Muscle layer of colon (tissue), 2 donors: ENCODE measurements at regions not wholly inside any gene's neighbourhood (a gene's known extent, or its start where the extent isn't known, plus 50 kb on each side); places are given as distances from the start of the nearest gene placed in this dataset.
"Not testable (repeated sequence)": the region's sequence is repeated elsewhere in the genome, so short reads cannot be mapped to it uniquely, and the experiment has no call there.

ENCODE experiments used
- H3K27ac ChIP-seq: one replicate; pipeline ENCODE4 v1.7.0; 2013; ENCODE audit warnings: low read depth, mild to moderate bottlenecking, low read length, moderate library complexity
- H3K27me3 ChIP-seq, 2 donors: one replicate each; pipeline ENCODE4 v1.7.0; 2013; ENCODE audit warnings: low read length in 2 of 2, mild to moderate bottlenecking in 2 of 2; ENCODE audit not compliant: insufficient read depth in 2 of 2, control insufficient read depth in 1 of 2
- H3K36me3 ChIP-seq: one replicate; pipeline ENCODE4 v1.7.0; 2013; ENCODE audit warnings: mild to moderate bottlenecking, low read length; ENCODE audit not compliant: insufficient read depth
- H3K4me1 ChIP-seq: one replicate; pipeline ENCODE4 v1.7.0; 2013; ENCODE audit warnings: mild to moderate bottlenecking, low read length; ENCODE audit not compliant: insufficient read depth
- H3K4me3 ChIP-seq, 2 donors: one replicate each; pipeline ENCODE4 v1.7.0; 2013; ENCODE audit warnings: low read length in 2 of 2, low read depth in 1 of 2, mild to moderate bottlenecking in 1 of 2, moderate library complexity in 1 of 2
- H3K9ac ChIP-seq: one replicate; pipeline ENCODE4 v1.7.0; 2013; ENCODE audit warnings: low read length
- H3K9me3 ChIP-seq: one replicate; pipeline ENCODE4 v1.7.0; 2013; ENCODE audit warnings: mild to moderate bottlenecking, low read length
- donor health status: abdominal sarcoma.
- donor health status: Adenocarcinoma of cecum.

GRCh38 chr3:15905041-15905440 is 107.3 kb upstream of the ANKRD28 start:
- H3K4me1 ChIP-seq, result peaks cover 22% of the 10 kb centered on the region
- H3K36me3 ChIP-seq, result no peaks in the 10 kb centered on the region
- H3K27me3 ChIP-seq, result no peaks in the 10 kb centered on the region
- H3K27ac ChIP-seq, result no peak overlapping the region
- H3K4me3 ChIP-seq, result no peak overlapping the region
- H3K9ac ChIP-seq, result no peak overlapping the region
- no peaks in the 10 kb centered on the region for H3K9me3 ChIP-seq

- H3K36me3 ChIP-seq, H3K27me3 ChIP-seq, H3K9ac ChIP-seq, H3K27ac ChIP-seq, H3K4me3 ChIP-seq, H3K9me3 ChIP-seq: not testable (repeated sequence)
- peaks cover 22% of the 10 kb centered on the region for H3K4me1 ChIP-seq
Observed at GRCh38 chr3:15907403-15907802, 109.6 kb upstream of the ANKRD28 start.

- Histone ChIP-seq H3K4me3 (no peak overlapping the region), H3K9me3 (no peaks in the 10 kb centered on the region), H3K36me3 (no peaks in the 10 kb centered on the region), H3K27me3 (no peaks in the 10 kb centered on the region), H3K9ac (no peak overlapping the region), H3K27ac (no peak overlapping the region), H3K4me1 (no peaks in the 10 kb centered on the region)
Observed at GRCh38 chr3:15918988-15919387, 121.2 kb upstream of the ANKRD28 start.

- Histone ChIP-seq H3K4me3 (no peak overlapping the region), H3K9ac (no peak overlapping the region), H3K4me1 (no peaks in the 10 kb centered on the region), H3K27me3 (no peaks in the 10 kb centered on the region), H3K27ac (no peak overlapping the region), H3K9me3 (no peaks in the 10 kb centered on the region), H3K36me3 (no peaks in the 10 kb centered on the region)
Observed at GRCh38 chr3:15919971-15920370, 122.2 kb upstream of the ANKRD28 start.

- Histone ChIP-seq H3K9ac (no peak overlapping the region), H3K4me1 (no peaks in the 10 kb centered on the region), H3K9me3 (no peaks in the 10 kb centered on the region), H3K27me3 (no peaks in the 10 kb centered on the region), H3K4me3 (no peak overlapping the region), H3K36me3 (no peaks in the 10 kb centered on the region), H3K27ac (no peak overlapping the region)
Observed at GRCh38 chr3:15923640-15924405, 126.0 kb upstream of the ANKRD28 start.

GRCh38 chr3:15924914-15925313 is 127.1 kb upstream of the ANKRD28 start:
- H3K9me3 ChIP-seq, result no peaks in the 10 kb centered on the region
- H3K4me1 ChIP-seq, result no peaks in the 10 kb centered on the region
- H3K9ac ChIP-seq, result no peak overlapping the region
- no peaks in the 10 kb centered on the region for H3K36me3 ChIP-seq
- no peaks in the 10 kb centered on the region for H3K27me3 ChIP-seq
- no peak overlapping the region for H3K4me3 ChIP-seq
- no peak overlapping the region for H3K27ac ChIP-seq

- no peak overlapping the region for H3K9ac ChIP-seq
- H3K9me3 ChIP-seq, result no peaks in the 10 kb centered on the region
- no peak overlapping the region for H3K4me3 ChIP-seq
- H3K36me3 ChIP-seq, result no peaks in the 10 kb centered on the region
- no peaks in the 10 kb centered on the region for H3K4me1 ChIP-seq
- no peak overlapping the region for H3K27ac ChIP-seq
- no peaks in the 10 kb centered on the region for H3K27me3 ChIP-seq
Observed at GRCh38 chr3:15926871-15927270, 129.1 kb upstream of the ANKRD28 start.

- Histone ChIP-seq H3K27me3 (no peaks in the 10 kb centered on the region), H3K9me3 (no peaks in the 10 kb centered on the region), H3K4me3 (no peak overlapping the region), H3K9ac (no peak overlapping the region), H3K4me1 (peaks cover 8% of the 10 kb centered on the region), H3K27ac (no peak overlapping the region), H3K36me3 (no peaks in the 10 kb centered on the region)
Observed at GRCh38 chr3:15927969-15928368, 130.2 kb upstream of the ANKRD28 start.

- Histone ChIP-seq H3K9me3 (no peaks in the 10 kb centered on the region), H3K4me3 (no peak overlapping the region), H3K27me3 (no peaks in the 10 kb centered on the region), H3K27ac (no peak overlapping the region), H3K9ac (no peak overlapping the region), H3K36me3 (no peaks in the 10 kb centered on the region), H3K4me1 (peaks cover 14% of the 10 kb centered on the region)
Observed at GRCh38 chr3:15929944-15930571, 132.3 kb upstream of the ANKRD28 start.

- Histone ChIP-seq H3K4me1 (peaks cover 14% of the 10 kb centered on the region), H3K27me3 (no peaks in the 10 kb centered on the region), H3K9me3 (no peaks in the 10 kb centered on the region), H3K27ac (peak overlapping the region; percentile 55), H3K36me3 (no peaks in the 10 kb centered on the region), H3K9ac (no peak overlapping the region), H3K4me3 (no peak overlapping the region)
Observed at GRCh38 chr3:15932348-15933300, 134.8 kb upstream of the ANKRD28 start.

- Histone ChIP-seq H3K4me3 (no peak overlapping the region), H3K27ac (no peak overlapping the region), H3K4me1 (peaks cover 14% of the 10 kb centered on the region), H3K27me3 (no peaks in the 10 kb centered on the region), H3K9me3 (no peaks in the 10 kb centered on the region), H3K9ac (no peak overlapping the region), H3K36me3 (no peaks in the 10 kb centered on the region)
Observed at GRCh38 chr3:15933439-15934139, 135.8 kb upstream of the ANKRD28 start.
